ENCODE measurements at regions not wholly inside any gene's neighbourhood (a gene's known extent, or its start where the extent isn't known, plus 50 kb on each side); places are given as distances from the start of the nearest gene placed in this dataset.

- no peak for TF ChIP-seq CTCF (IDR thresholded peaks at IDR 0.05)
- DNase-seq (ENCODE audit: low spot score) = no peak
- no peak for ATAC-seq (ENCODE audit: low FRiP score)
These were observed 99.1 kb downstream of the ALDH8A1 start for GRCh38 chr6:134850721-134851305.

- ATAC-seq (ENCODE audit: low FRiP score) = no peak
- no peak for DNase-seq (ENCODE audit: low spot score)
- TF ChIP-seq CTCF (IDR thresholded peaks at IDR 0.05) = no peak
These were observed 99.9 kb downstream of the ALDH8A1 start for GRCh38 chr6:134849920-134850447.

GRCh38 chr6:134848076-134848475, 101.8 kb downstream of the ALDH8A1 start:
- TF ChIP-seq CTCF (IDR thresholded peaks at IDR 0.05) = no peak
- ATAC-seq (ENCODE audit: low FRiP score) = no peak

GRCh38 chr6:134846865-134847264, 103.0 kb downstream of the ALDH8A1 start:
- DNase-seq (ENCODE audit: low spot score) (no peak), ATAC-seq (ENCODE audit: low FRiP score) (no peak)
- TF ChIP-seq CTCF (IDR thresholded peaks at IDR 0.05) = no peak

More at GRCh38 chr6:134848076-134848475, 101.8 kb downstream of the ALDH8A1 start:
- DNase-seq (ENCODE audit: low spot score) = no peak

- no peak for TF ChIP-seq CTCF (IDR thresholded peaks at IDR 0.05)
- ATAC-seq (ENCODE audit: low FRiP score) (no peak), DNase-seq (ENCODE audit: low spot score) (no peak)
These were observed 103.9 kb downstream of the ALDH8A1 start for GRCh38 chr6:134846031-134846430.

GRCh38 chr6:134844120-134844519, 105.8 kb downstream of the ALDH8A1 start:
- DNase-seq (ENCODE audit: low spot score) = no peak
- TF ChIP-seq CTCF (IDR thresholded peaks at IDR 0.05) = no peak
- ATAC-seq (ENCODE audit: low FRiP score) = no peak
